Sciatic nerve (tissue), 2 donors: ENCODE measurements at regions not wholly inside any gene's neighbourhood (a gene's known extent, or its start where the extent isn't known, plus 50 kb on each side); places are given as distances from the start of the nearest gene placed in this dataset.

Source experiments
- ATAC-seq: fragments of 200-7000 bp; cut with Tn5 transposase; one replicate; pipeline ENCODE4 v1.9.1; 2020; ENCODE audit warnings: mild to moderate bottlenecking, moderate library complexity
- DNase-seq: peaks from one replicate; pipeline ENCODE4 v3.0.0-alpha.2; 2020; ENCODE audit warnings: low spot score
- intact Hi-C: fragments of 100-400 bp; cut with DNase I; formaldehyde crosslinking; loops from one replicate; pipeline ENCODE4 v1.14.2; 2022
- donor health status: DM: no; HTN: no; CAD: no.
- donor health status: DM: no; HTN: no; CAD: no.

GRCh38 chr2:207387001-207387571 lies 142.7 kb upstream of the CREB1 start:
- no peak for DNase-seq
- intact Hi-C loops = no loop called here
- ATAC-seq = no peak

DNA sequence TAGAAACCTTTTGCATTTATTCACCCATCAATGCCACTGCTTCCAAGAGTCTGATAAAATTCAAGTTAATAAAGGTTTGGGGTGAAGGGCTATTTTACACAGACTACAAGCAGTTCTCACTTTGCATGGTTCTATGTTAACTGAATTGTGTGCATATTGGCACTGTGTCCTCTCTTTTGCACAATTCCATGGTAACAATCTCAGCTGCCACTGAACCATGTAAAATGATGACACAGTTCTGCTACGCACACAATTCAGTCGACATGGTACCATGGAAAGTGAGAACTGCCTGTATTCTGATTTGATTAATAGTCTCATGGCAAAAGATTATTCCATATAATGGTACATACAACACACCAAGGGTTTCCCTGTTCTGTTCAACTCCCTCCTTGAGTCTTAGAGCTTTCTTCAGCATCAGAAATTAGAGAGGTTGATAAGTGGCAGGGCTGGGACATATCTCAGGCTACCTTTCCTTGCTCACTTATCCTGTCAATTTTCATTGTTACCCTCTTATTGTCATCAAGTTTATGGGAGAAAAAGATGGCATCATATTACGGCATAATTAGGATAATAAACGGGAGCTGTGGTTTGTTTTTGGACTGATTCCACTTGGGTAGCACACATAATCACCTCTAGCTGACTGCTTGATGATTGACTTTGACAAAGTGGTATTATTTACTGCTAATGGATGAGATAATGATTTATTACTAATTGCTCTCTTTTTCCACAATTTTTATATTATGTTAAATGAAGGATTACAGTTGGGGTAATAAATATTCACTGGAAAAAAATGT lies 139.3 kb upstream of the CREB1 start:
- DNase-seq (no peak), ATAC-seq (no peak)
- intact Hi-C loops = no loop called here

GRCh38 chr2:207394203-207394781 lies 135.5 kb upstream of the CREB1 start:
- intact Hi-C loops = no loop called here
- DNase-seq (no peak), ATAC-seq (no peak)

GRCh38 chr2:207394812-207395534 lies 134.8 kb upstream of the CREB1 start:
- ATAC-seq (no peak), DNase-seq (no peak)
- intact Hi-C loops = no loop called here

GRCh38 chr2:207395535-207396251 lies 134.1 kb upstream of the CREB1 start:
- DNase-seq (no peak), ATAC-seq (no peak)
- intact Hi-C loops = no loop called here

DNA sequence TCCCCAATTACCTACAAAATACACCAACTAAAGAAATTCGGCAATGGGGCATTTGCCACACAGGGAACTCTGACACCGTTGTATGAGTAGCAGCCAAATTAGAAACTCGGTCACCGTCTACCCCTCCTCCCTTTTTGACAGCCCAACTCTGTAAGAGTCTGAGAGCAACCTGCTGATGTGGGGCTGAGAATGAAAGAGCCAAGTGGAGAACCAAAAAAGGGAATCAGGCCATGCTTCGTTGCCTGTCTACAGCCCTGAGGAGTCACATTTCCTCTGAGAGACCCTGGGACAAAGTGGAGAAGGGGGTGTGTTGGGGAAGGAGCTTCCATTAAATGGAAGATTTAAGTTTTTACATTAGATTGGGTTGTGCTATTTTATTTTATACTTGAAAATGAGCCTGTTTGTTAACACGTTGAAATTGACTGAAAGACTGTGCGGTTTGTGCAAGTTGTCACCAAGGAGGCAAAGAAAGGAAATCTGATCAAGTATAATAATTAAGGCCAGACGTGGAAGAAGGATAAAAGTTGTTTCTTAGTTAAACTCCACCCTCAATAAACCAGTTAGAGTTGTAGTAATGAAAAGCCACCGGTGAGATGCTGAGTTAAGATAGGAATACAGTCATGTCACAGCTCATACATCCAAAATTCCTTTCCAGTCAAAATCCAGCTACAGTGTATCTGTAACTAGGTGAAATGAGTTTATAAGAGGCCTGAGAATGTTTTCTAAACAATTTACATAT lies 131.7 kb upstream of the CREB1 start:
- DNase-seq (no peak), ATAC-seq (no peak)

GRCh38 chr2:207399301-207399700 lies 130.5 kb upstream of the CREB1 start:
- ATAC-seq (no peak), DNase-seq (no peak)
- intact Hi-C loops = no loop called here

More for the DNA sequence above, 131.7 kb upstream of the CREB1 start:
- intact Hi-C loops = no loop called here

- intact Hi-C loops = no loop called here
- no peak for DNase-seq
- no peak for ATAC-seq
Observed at GRCh38 chr2:207401338-207401737, 128.4 kb upstream of the CREB1 start.

GRCh38 chr2:207403141-207403540 lies 126.6 kb upstream of the CREB1 start:
- no peak for ATAC-seq
- no peak for DNase-seq
- intact Hi-C loops = no loop called here

DNA sequence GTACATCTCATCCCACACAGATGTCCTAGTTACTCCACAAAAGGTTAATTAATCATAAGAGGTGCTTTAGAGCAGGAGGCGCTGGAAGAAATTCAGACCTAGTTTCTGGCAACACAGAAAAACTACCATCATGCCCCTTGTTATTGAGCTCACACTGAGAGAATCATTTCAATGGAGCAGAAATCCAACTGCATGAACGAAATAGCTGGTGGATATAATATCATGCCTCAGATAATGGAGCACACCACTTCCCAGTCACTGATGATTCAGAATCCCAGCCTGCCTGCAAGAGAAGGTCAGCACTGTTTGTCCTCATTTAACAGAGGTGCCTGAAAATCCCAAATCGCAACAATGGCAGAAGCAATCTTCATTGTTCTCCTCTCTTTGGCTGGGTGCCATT lies 125.8 kb upstream of the CREB1 start:
- DNase-seq (no peak), ATAC-seq (no peak)
- intact Hi-C loops = no loop called here

- intact Hi-C loops = no loop called here
- ATAC-seq = no peak
Observed at GRCh38 chr2:207405150-207405549, 124.6 kb upstream of the CREB1 start.

DNA sequence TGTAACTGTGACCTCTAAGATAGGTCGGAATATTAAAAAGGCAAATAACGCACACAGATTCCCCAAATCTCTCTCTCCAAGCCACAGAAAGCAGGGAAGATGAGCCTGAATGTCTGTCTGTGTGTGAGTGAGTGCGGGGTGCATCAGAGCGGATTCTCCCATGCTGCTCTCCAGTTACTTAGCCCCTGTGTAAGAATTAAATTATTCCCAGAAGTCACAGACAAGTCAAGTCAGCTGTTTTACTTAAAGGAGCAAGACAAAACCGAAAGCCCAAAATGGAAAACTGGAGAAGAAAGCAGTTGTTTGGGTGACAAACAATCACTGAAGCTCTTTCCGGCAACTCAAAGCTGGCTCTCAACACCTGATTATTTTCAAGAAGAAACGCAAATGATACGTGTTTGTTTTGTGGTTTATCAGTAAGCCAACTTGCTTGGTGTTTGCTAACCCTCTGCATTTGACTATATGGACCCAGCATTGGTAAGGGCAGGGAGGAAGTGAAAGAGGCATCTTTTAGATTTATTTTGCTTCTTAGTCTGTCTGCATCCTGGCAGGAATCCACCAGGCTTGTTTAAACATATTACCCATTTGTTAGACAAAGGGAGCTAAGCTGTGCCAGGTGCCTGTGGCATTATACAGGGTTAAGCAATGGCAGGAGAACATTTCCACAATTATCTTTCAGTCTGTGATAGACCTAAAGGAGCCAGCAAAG lies 121.5 kb upstream of the CREB1 start:
- ATAC-seq (peak; percentile 30), DNase-seq (no peak)
- intact Hi-C loops = no loop called here

More at GRCh38 chr2:207405150-207405549, 124.6 kb upstream of the CREB1 start:
- DNase-seq = no peak

- intact Hi-C loops = no loop called here
- no peak for ATAC-seq
Observed at GRCh38 chr2:207409517-207409916, 120.2 kb upstream of the CREB1 start.

DNA sequence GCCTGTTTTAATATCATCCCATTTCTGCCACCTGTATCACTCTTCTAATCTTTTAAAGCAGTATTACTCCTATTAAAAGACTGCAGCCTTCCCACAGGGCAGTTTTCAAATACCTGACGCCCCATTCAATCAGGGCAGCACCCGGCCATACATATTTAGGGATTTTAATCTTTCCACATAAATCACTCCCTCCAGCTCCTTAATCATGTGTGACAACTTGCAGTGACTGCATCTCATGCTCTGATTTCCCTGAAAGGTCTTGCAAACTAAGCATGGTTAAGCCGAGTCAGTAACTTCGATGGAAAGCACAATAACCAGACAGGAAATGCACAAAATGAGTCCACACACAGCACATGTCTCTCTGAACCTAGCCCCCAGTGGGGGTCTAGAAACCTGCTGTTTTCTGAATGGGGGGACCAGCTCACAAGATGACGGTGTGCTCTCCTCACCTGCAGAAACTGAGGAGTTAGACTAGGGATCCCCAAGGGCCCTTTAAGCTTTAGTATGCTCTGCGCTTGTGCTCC lies 116.9 kb upstream of the CREB1 start:
- intact Hi-C loops = no loop called here
- no peak for ATAC-seq

More at GRCh38 chr2:207409517-207409916, 120.2 kb upstream of the CREB1 start:
- no peak for DNase-seq

GRCh38 chr2:207413376-207413907 lies 116.3 kb upstream of the CREB1 start:
- ATAC-seq = no peak
- DNase-seq = no peak
- intact Hi-C loops = no loop called here

More for the DNA sequence above, 116.9 kb upstream of the CREB1 start:
- DNase-seq = no peak

DNA sequence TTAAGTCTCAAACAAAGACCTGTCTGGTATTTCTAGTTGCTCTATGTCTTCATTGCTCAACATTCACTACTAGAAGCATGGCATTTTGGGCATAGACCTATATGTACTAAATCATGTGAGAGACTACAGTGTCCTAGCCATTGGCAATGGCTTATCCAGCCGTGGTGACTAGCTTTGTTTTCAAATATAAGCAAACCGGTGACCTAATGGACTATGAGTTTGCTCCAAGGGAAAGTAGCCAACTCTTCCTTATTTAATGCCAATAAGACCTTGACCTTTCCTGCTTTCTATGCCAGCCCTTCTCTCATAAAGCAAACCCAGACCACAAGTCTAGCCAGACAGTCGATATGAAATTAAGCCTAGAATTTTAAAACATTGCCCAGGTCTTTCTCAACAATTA lies 113.7 kb upstream of the CREB1 start:
- intact Hi-C loops = no loop called here
- no peak for DNase-seq
- no peak for ATAC-seq

DNA sequence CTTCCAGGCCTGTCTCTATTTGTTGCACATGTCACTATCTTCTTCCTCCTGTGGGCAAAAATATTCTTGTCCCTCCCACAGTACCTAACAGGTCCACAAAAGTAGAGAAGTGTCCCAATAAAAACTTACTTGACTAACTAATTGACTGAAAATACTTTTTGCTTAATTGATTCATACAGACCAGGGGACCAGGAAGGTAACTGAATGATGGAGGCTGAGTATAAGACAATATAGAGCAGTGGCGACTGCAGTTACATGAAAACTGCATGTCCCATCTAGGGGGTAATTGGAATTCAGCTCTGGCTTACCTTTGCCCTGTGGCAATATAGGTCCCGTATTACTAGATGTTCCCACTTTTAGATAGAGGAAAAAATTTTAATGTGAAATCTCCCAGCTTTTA lies 112.9 kb upstream of the CREB1 start:
- DNase-seq (no peak), ATAC-seq (no peak)
- intact Hi-C loops = no loop called here
